ENCODE measurements at regions not wholly inside any gene's neighbourhood (a gene's known extent, or its start where the extent isn't known, plus 50 kb on each side); places are given as distances from the start of the nearest gene placed in this dataset.

GRCh38 chr2:52383541-52383940, 1351.6 kb upstream of the NRXN1 start:
- TF ChIP-seq CTCF (IDR thresholded peaks at IDR 0.05) = no peak
- no peak for TF ChIP-seq POLR2A (IDR thresholded peaks at IDR 0.05)
- no peak for TF ChIP-seq EP300 (IDR thresholded peaks at IDR 0.05)
- no peak for TF ChIP-seq POLR2AphosphoS5 (IDR thresholded peaks at IDR 0.05)
